RWPE2 (cell line): ENCODE measurements at regions not wholly inside any gene's neighbourhood (a gene's known extent, or its start where the extent isn't known, plus 50 kb on each side); places are given as distances from the start of the nearest gene placed in this dataset.

Experiments used
- ATAC-seq: fragments of 200-7000 bp; cut with Tn5 transposase; 3 replicates; pipeline ENCODE4 v1.9.1; 2021; ENCODE audit warnings: low read depth
- DNase-seq: peaks from one replicate; pipeline ENCODE4 v3.0.0-alpha.2; 2020; ENCODE audit warnings: low spot score
- H3K27ac ChIP-seq: fragments of 450-650 bp; 2 replicates; pipeline ENCODE4 v1.5.1; 2017; ENCODE audit warnings: mild to moderate bottlenecking; ENCODE audit not compliant: poor library complexity, severe bottlenecking
- H3K27me3 ChIP-seq: fragments of 250-450 bp; sonication (Bioruptor Pico); 2 replicates; pipeline ENCODE4 v1.5.1; 2021; ENCODE audit warnings: mild to moderate bottlenecking, moderate library complexity; ENCODE audit not compliant: insufficient read depth, poor library complexity, severe bottlenecking
- H3K36me3 ChIP-seq: fragments of 250-450 bp; sonication (Bioruptor Pico); 2 replicates; pipeline ENCODE4 v1.5.1; 2020; ENCODE audit warnings: low read depth, mild to moderate bottlenecking, moderate library complexity
- H3K4me1 ChIP-seq: fragments of 250-450 bp; sonication (Bioruptor Pico); 2 replicates; pipeline ENCODE4 v1.5.1; 2021; ENCODE audit warnings: mild to moderate bottlenecking, moderate library complexity; ENCODE audit not compliant: insufficient read depth, poor library complexity, severe bottlenecking
- H3K4me3 ChIP-seq: fragments of 250-450 bp; sonication (Bioruptor Pico); 2 replicates; pipeline ENCODE4 v1.5.1; 2021; ENCODE audit warnings: mild to moderate bottlenecking, moderate library complexity; ENCODE audit not compliant: severe bottlenecking
- H3K9me3 ChIP-seq: fragments of 250-450 bp; sonication (Bioruptor Pico); 2 replicates; pipeline ENCODE4 v1.5.1; 2021; ENCODE audit warnings: mild to moderate bottlenecking, moderate library complexity; ENCODE audit not compliant: severe bottlenecking
- CTCF ChIP-seq: fragments of 450-650 bp; IDR thresholded peaks from one replicate; pipeline ENCODE4 v1.5.1; 2017; ENCODE audit warnings: mild to moderate bottlenecking, moderate library complexity; ENCODE audit not compliant: poor library complexity, severe bottlenecking

GRCh38 chr20:40519918-40520317, 169.1 kb downstream of the MAFB start:
- TF ChIP-seq CTCF, result no peak

GRCh38 chr20:40512994-40513393, 176.0 kb downstream of the MAFB start:
- no peak for TF ChIP-seq CTCF
- H3K4me1 ChIP-seq, result no peaks in the 10 kb centered on the region
- ATAC-seq, result no peak
- H3K9me3 ChIP-seq, result no peaks in the 10 kb centered on the region
- H3K27ac ChIP-seq, result no peak overlapping the region
- DNase-seq, result no peak
- no peaks in the 10 kb centered on the region for H3K27me3 ChIP-seq
- H3K4me3 ChIP-seq, result no peak overlapping the region
- no peaks in the 10 kb centered on the region for H3K36me3 ChIP-seq

More at GRCh38 chr20:40519918-40520317, 169.1 kb downstream of the MAFB start:
- Histone ChIP-seq H3K27me3 (no peaks in the 10 kb centered on the region), H3K9me3 (no peaks in the 10 kb centered on the region), H3K4me3 (no peak overlapping the region), H3K27ac (no peak overlapping the region), H3K36me3 (no peaks in the 10 kb centered on the region), H3K4me1 (no peaks in the 10 kb centered on the region)
- ATAC-seq (0 out of 3 replicates have a peak, but pooled peaks have one; percentile 9), DNase-seq (no peak)

GRCh38 chr20:40512591-40512990, 176.4 kb downstream of the MAFB start:
- no peak overlapping the region for H3K27ac ChIP-seq
- H3K36me3 ChIP-seq, result no peaks in the 10 kb centered on the region
- DNase-seq (no peak), ATAC-seq (no peak)
- H3K4me3 ChIP-seq, result no peak overlapping the region
- no peaks in the 10 kb centered on the region for H3K4me1 ChIP-seq
- H3K9me3 ChIP-seq, result no peaks in the 10 kb centered on the region
- no peak for TF ChIP-seq CTCF
- H3K27me3 ChIP-seq, result no peaks in the 10 kb centered on the region

GRCh38 chr20:40511478-40511877, 177.6 kb downstream of the MAFB start:
- H3K27me3 ChIP-seq, result no peaks in the 10 kb centered on the region
- H3K4me3 ChIP-seq, result no peak overlapping the region
- H3K4me1 ChIP-seq, result peaks cover 8% of the 10 kb centered on the region
- no peak for ATAC-seq
- no peak for DNase-seq
- H3K36me3 ChIP-seq, result no peaks in the 10 kb centered on the region
- H3K27ac ChIP-seq, result no peak overlapping the region
- H3K9me3 ChIP-seq, result no peaks in the 10 kb centered on the region
- no peak for TF ChIP-seq CTCF

GRCh38 chr20:40510622-40511021, 178.4 kb downstream of the MAFB start:
- ATAC-seq, result no peak
- no peaks in the 10 kb centered on the region for H3K27me3 ChIP-seq
- H3K4me1 ChIP-seq, result peaks cover 12% of the 10 kb centered on the region
- DNase-seq, result no peak
- no peaks in the 10 kb centered on the region for H3K9me3 ChIP-seq
- no peak overlapping the region for H3K4me3 ChIP-seq
- no peak for TF ChIP-seq CTCF
- no peak overlapping the region for H3K27ac ChIP-seq
- H3K36me3 ChIP-seq, result no peaks in the 10 kb centered on the region
